ENCODE measurements at regions not wholly inside any gene's neighbourhood (a gene's known extent, or its start where the extent isn't known, plus 50 kb on each side); places are given as distances from the start of the nearest gene placed in this dataset.
A peak's percentile ranks its signal among the peaks of the same experiment; 100 is the strongest.

- Mint-ChIP-seq H3K4me3 (no peak overlapping the region), H3K9me3 (no peaks in the 10 kb centered on the region), H3K27ac (no peak overlapping the region), H3K36me3 (ENCODE audit: low read depth) (no peaks in the 10 kb centered on the region), H3K27me3 (peaks cover 4% of the 10 kb centered on the region), H3K4me1 (ENCODE audit: low read depth) (no peaks in the 10 kb centered on the region)
- H3K27ac ChIP-seq (ENCODE audit: low read depth in 1 of 2, low read length in 2 of 2): no peak overlapping the region
- peaks cover 0 to 2% of the 10 kb centered on the region in 2 experiments for H3K27me3 ChIP-seq (ENCODE audit: control insufficient read depth in 1 of 2, insufficient read depth in 2 of 2, low read length in 2 of 2)
- H3K9me3 ChIP-seq (ENCODE audit: control insufficient read depth in 1 of 2, insufficient read depth in 1 of 2, low read length in 2 of 2): peaks cover 0 to 21% of the 10 kb centered on the region in 2 experiments
- no peak overlapping the region for H3K4me3 ChIP-seq (ENCODE audit: low read length)
- ATAC-seq (ENCODE audit: poor library complexity) (no peak), DNase-seq (peak in 1 of 14 experiments; percentile 1)
- CTCF ChIA-PET: no interaction called here
- POLR2A ChIA-PET: no interaction called here
- H3K4me1 ChIP-seq (ENCODE audit: insufficient read depth, low read length): no peaks in the 10 kb centered on the region
- TF ChIP-seq CTCF (IDR thresholded peaks at IDR 0.05): no peak
- intact Hi-C loops (cut with DNase I, micrococcal nuclease): no loop called here
- H3K36me3 ChIP-seq (ENCODE audit: insufficient read depth, low read length): no peaks in the 10 kb centered on the region
These were observed 203.8 kb upstream of the CDH4 start for GRCh38 chr20:61048302-61048701.

GRCh38 chr20:61049684-61050083 is 202.4 kb upstream of the CDH4 start:
- Histone ChIP-seq H3K27me3 (ENCODE audit: control insufficient read depth in 1 of 2, insufficient read depth in 2 of 2, low read length in 2 of 2) (no peaks in the 10 kb centered on the region), H3K36me3 (ENCODE audit: insufficient read depth, low read length) (no peaks in the 10 kb centered on the region), H3K4me3 (ENCODE audit: low read length) (no peak overlapping the region), H3K27ac (ENCODE audit: low read depth in 1 of 2, low read length in 2 of 2) (no peak overlapping the region), H3K4me1 (ENCODE audit: insufficient read depth, low read length) (no peaks in the 10 kb centered on the region), H3K9me3 (ENCODE audit: control insufficient read depth in 1 of 2, insufficient read depth in 1 of 2, low read length in 2 of 2) (peaks cover 0 to 13% of the 10 kb centered on the region in 2 experiments)
- no peaks in the 10 kb centered on the region for H3K9me3 Mint-ChIP-seq
- ChIA-PET CTCF (interaction anchor here (0.6 kb wide), 1 partner anchor 947 kb away, joined by 3 read pairs; no protein-coding TSS in a partner anchor), POLR2A (no interaction called here)
- DNase-seq (no peak), ATAC-seq (ENCODE audit: poor library complexity) (no peak)
- H3K36me3 Mint-ChIP-seq (ENCODE audit: low read depth): no peaks in the 10 kb centered on the region
- H3K27me3 Mint-ChIP-seq: peaks cover 4% of the 10 kb centered on the region
- intact Hi-C loops (cut with DNase I, micrococcal nuclease): no loop called here
- no peak overlapping the region for H3K4me3 Mint-ChIP-seq
- no peaks in the 10 kb centered on the region for H3K4me1 Mint-ChIP-seq (ENCODE audit: low read depth)
- no peak for TF ChIP-seq CTCF (IDR thresholded peaks at IDR 0.05)
- H3K27ac Mint-ChIP-seq: no peak overlapping the region

- Histone ChIP-seq H3K27ac (ENCODE audit: low read depth in 1 of 2, low read length in 2 of 2) (no peak overlapping the region), H3K4me3 (ENCODE audit: low read length) (no peak overlapping the region), H3K27me3 (ENCODE audit: control insufficient read depth in 1 of 2, insufficient read depth in 2 of 2, low read length in 2 of 2) (no peaks in the 10 kb centered on the region), H3K4me1 (ENCODE audit: insufficient read depth, low read length) (no peaks in the 10 kb centered on the region), H3K36me3 (ENCODE audit: insufficient read depth, low read length) (no peaks in the 10 kb centered on the region), H3K9me3 (ENCODE audit: control insufficient read depth in 1 of 2, insufficient read depth in 1 of 2, low read length in 2 of 2) (peaks cover 0 to 13% of the 10 kb centered on the region in 2 experiments)
- intact Hi-C loops (cut with DNase I, micrococcal nuclease): no loop called here
- no peaks in the 10 kb centered on the region for H3K4me1 Mint-ChIP-seq (ENCODE audit: low read depth)
- no peak overlapping the region for H3K27ac Mint-ChIP-seq
- DNase-seq: no peak
- peaks cover 4% of the 10 kb centered on the region for H3K27me3 Mint-ChIP-seq
- no peak for ATAC-seq (ENCODE audit: poor library complexity)
- no peaks in the 10 kb centered on the region for H3K36me3 Mint-ChIP-seq (ENCODE audit: low read depth)
- POLR2A ChIA-PET: no interaction called here
- CTCF ChIA-PET: no interaction called here
- TF ChIP-seq CTCF (IDR thresholded peaks at IDR 0.05): no peak
- no peak overlapping the region for H3K4me3 Mint-ChIP-seq
- no peaks in the 10 kb centered on the region for H3K9me3 Mint-ChIP-seq
These were observed 201.6 kb upstream of the CDH4 start for GRCh38 chr20:61050336-61050890.

All from CD4-positive, alpha-beta T cell (primary cell).